Caco-2 (cell line): ENCODE measurements at regions not wholly inside any gene's neighbourhood (a gene's known extent, or its start where the extent isn't known, plus 50 kb on each side); places are given as distances from the start of the nearest gene placed in this dataset.

Experiments used
- BruUV-seq: library from RNA; stranded (reverse); fragments of 400-500 nt; replicated peaks from 2 replicates; lab custom pipeline; 2021; lab: Mats Ljungman, UMichigan
- CTCF ChIA-PET: fragments of 300-600 bp; sonication (Branson Sonifier 250); formaldehyde crosslinking; loops from one replicate; lab custom pipeline; 2022; ENCODE audit warnings: antibody characterized with exemption; lab: Charles Lee
- POLR2A ChIA-PET: fragments of 300-600 bp; sonication (Branson Sonifier 250); formaldehyde crosslinking; loops from one replicate; lab custom pipeline; 2022; ENCODE audit warnings: antibody characterized with exemption; lab: Charles Lee
- DNase-seq, 2 experiments: peaks; one replicate each; pipeline versions ENCODE4 v3.0.0 to v3.0.0-alpha.2; 2020 to 2022
- H3K27me3 ChIP-seq: replicated peaks from 2 replicates; pipeline ENCODE4 v1.6.0; 2011; ENCODE audit warnings: low read length; ENCODE audit not compliant: control insufficient read depth, insufficient read depth
- H3K36me3 ChIP-seq: 2 replicates; pipeline ENCODE4 v1.5.1; 2011; ENCODE audit warnings: low read length; ENCODE audit not compliant: control insufficient read depth, insufficient read depth
- H3K4me1 ChIP-seq: fragments of 250-450 bp; sonication (Bioruptor Pico); 2 replicates; pipeline ENCODE4 v1.5.1; 2020; ENCODE audit warnings: mild to moderate bottlenecking
- H3K4me3 ChIP-seq: 2 replicates; pipeline ENCODE4 v1.5.1; 2011; ENCODE audit warnings: low read depth, mild to moderate bottlenecking, control low read depth, low read length
- H3K9me3 ChIP-seq: fragments of 250-450 bp; sonication (Bioruptor Pico); 2 replicates; pipeline ENCODE4 v1.5.1; 2020; ENCODE audit warnings: mild to moderate bottlenecking, moderate library complexity
- H3K27ac Mint-ChIP-seq: one replicate; pipeline ENCODE4 v1.8.0; 2022; ENCODE audit warnings: mixed read lengths; ENCODE audit not compliant: unreplicated experiment
- H3K27me3 Mint-ChIP-seq: one replicate; pipeline ENCODE4 v1.8.0; 2022; ENCODE audit warnings: mixed read lengths; ENCODE audit not compliant: insufficient read depth, unreplicated experiment
- H3K36me3 Mint-ChIP-seq: one replicate; pipeline ENCODE4 v1.8.0; 2022; ENCODE audit warnings: mild to moderate bottlenecking, mixed read lengths; ENCODE audit not compliant: insufficient read depth, unreplicated experiment
- H3K4me1 Mint-ChIP-seq: one replicate; pipeline ENCODE4 v1.8.0; 2022; ENCODE audit warnings: low read depth, mixed read lengths; ENCODE audit not compliant: unreplicated experiment
- H3K4me3 Mint-ChIP-seq: one replicate; pipeline ENCODE4 v1.8.0; 2022; ENCODE audit warnings: mild to moderate bottlenecking, moderate library complexity, mixed read lengths; ENCODE audit not compliant: unreplicated experiment
- H3K9me3 Mint-ChIP-seq: one replicate; pipeline ENCODE4 v1.8.0; 2022; ENCODE audit warnings: mixed read lengths; ENCODE audit not compliant: unreplicated experiment
- CTCF ChIP-seq, 2 experiments: fragments of 200-600 bp in 1 of 2; IDR thresholded peaks; 1 replicate in 1 of 2; 2 replicates in 1 of 2; pipeline versions ENCODE4 v1.5.1 to v1.8.0; 2011 to 2022; ENCODE audit warnings: antibody characterized with exemption in 1 of 2, control low read depth in 1 of 2, inconsistent platforms in 1 of 2, low read depth in 1 of 2, low read length in 1 of 2, mild to moderate bottlenecking in 1 of 2, moderate library complexity in 1 of 2; ENCODE audit not compliant: insufficient read depth in 1 of 2, severe bottlenecking in 1 of 2, unreplicated experiment in 1 of 2
- intact Hi-C: fragments of 100-400 bp; cut with micrococcal nuclease; formaldehyde crosslinking; loops from one replicate; pipeline ENCODE4 v1.10.0; 2022; ENCODE audit not compliant: unreplicated experiment

- CTCF ChIA-PET = no interaction called here
- no peak overlapping the region for H3K27ac Mint-ChIP-seq
- no peaks in the 10 kb centered on the region for H3K4me1 Mint-ChIP-seq
- Histone ChIP-seq H3K36me3 (no peaks in the 10 kb centered on the region), H3K9me3 (no peaks in the 10 kb centered on the region), H3K4me1 (no peaks in the 10 kb centered on the region), H3K27me3 (no peaks in the 10 kb centered on the region), H3K4me3 (no peak overlapping the region)
- intact Hi-C loops = no loop called here
- POLR2A ChIA-PET = no interaction called here
- no peak for DNase-seq
- peaks cover 10% of the 10 kb centered on the region for H3K9me3 Mint-ChIP-seq
- H3K27me3 Mint-ChIP-seq = peaks cover 11% of the 10 kb centered on the region
- no peaks in the 10 kb centered on the region for H3K36me3 Mint-ChIP-seq
- TF ChIP-seq CTCF (IDR thresholded peaks at IDR 0.05; ENCODE audit: insufficient read depth in 1 of 2, low read depth in 1 of 2, low read length in 1 of 2, severe bottlenecking in 1 of 2, unreplicated experiment in 1 of 2) = no peak
- BruUV-seq = no TSS peak
- H3K4me3 Mint-ChIP-seq = no peak overlapping the region
Observed at GRCh38 chr16:73996624-73997339, 299.8 kb upstream of the PSMD7 start.

- H3K9me3 Mint-ChIP-seq = peaks cover 10% of the 10 kb centered on the region
Observed at GRCh38 chr16:73993878-73994277, 302.7 kb upstream of the PSMD7 start.

GRCh38 chr16:73978407-73978784, 318.2 kb upstream of the PSMD7 start:
- H3K36me3 ChIP-seq = no peaks in the 10 kb centered on the region
- Mint-ChIP-seq H3K36me3 (no peaks in the 10 kb centered on the region), H3K27ac (no peak overlapping the region), H3K9me3 (peaks cover 24% of the 10 kb centered on the region), H3K4me3 (no peak overlapping the region), H3K4me1 (no peaks in the 10 kb centered on the region), H3K27me3 (peaks cover 20% of the 10 kb centered on the region)
- ChIA-PET POLR2A (no interaction called here), CTCF (no interaction called here)
- H3K27me3 ChIP-seq = no peaks in the 10 kb centered on the region
- H3K4me3 ChIP-seq = no peak overlapping the region
- DNase-seq = no peak
- BruUV-seq = no TSS peak
- H3K4me1 ChIP-seq = no peaks in the 10 kb centered on the region
- no peak for TF ChIP-seq CTCF (IDR thresholded peaks at IDR 0.05; ENCODE audit: insufficient read depth in 1 of 2, low read depth in 1 of 2, low read length in 1 of 2, severe bottlenecking in 1 of 2, unreplicated experiment in 1 of 2)
- intact Hi-C loops = no loop called here
- H3K9me3 ChIP-seq = no peaks in the 10 kb centered on the region

More at GRCh38 chr16:73993878-73994277, 302.7 kb upstream of the PSMD7 start:
- TF ChIP-seq CTCF (IDR thresholded peaks at IDR 0.05; ENCODE audit: insufficient read depth in 1 of 2, low read depth in 1 of 2, low read length in 1 of 2, severe bottlenecking in 1 of 2, unreplicated experiment in 1 of 2) = no peak
- H3K36me3 ChIP-seq = no peaks in the 10 kb centered on the region
- H3K4me1 ChIP-seq = no peaks in the 10 kb centered on the region
- DNase-seq = no peak
- Mint-ChIP-seq H3K36me3 (no peaks in the 10 kb centered on the region), H3K4me1 (no peaks in the 10 kb centered on the region), H3K27ac (no peak overlapping the region), H3K27me3 (peaks cover 11% of the 10 kb centered on the region), H3K4me3 (no peak overlapping the region)
- H3K4me3 ChIP-seq = no peak overlapping the region
- CTCF ChIA-PET = no interaction called here
- intact Hi-C loops = no loop called here
- POLR2A ChIA-PET = no interaction called here
- H3K9me3 ChIP-seq = no peaks in the 10 kb centered on the region
- H3K27me3 ChIP-seq = no peaks in the 10 kb centered on the region
- BruUV-seq = no TSS peak
